A549 (cell line): ENCODE measurements at regions not wholly inside any gene's neighbourhood (a gene's known extent, or its start where the extent isn't known, plus 50 kb on each side); places are given as distances from the start of the nearest gene placed in this dataset.

Experiments
- ATAC-seq, 2 experiments: fragments of 200-7000 bp in 1 of 2; fragments of >200 bp in 1 of 2; cut with Nextera tagmentation in 1 of 2; cut with Tn5 transposase in 1 of 2; 3 replicates each; pipeline versions ENCODE4 v1.8.0 to v1.9.1; 2018 to 2020; ENCODE audit warnings: mild to moderate bottlenecking in 1 of 2, moderate library complexity in 1 of 2
- CTCF ChIA-PET: fragments of 300-600 bp; sonication (Branson Sonifier 250); formaldehyde crosslinking; extraction: SDS; loops from one replicate; lab custom pipeline; 2021; ENCODE audit warnings: antibody characterized with exemption, inconsistent platforms; lab: Yijun Ruan, JAX
- POLR2A ChIA-PET: fragments of 350-600 bp; formaldehyde crosslinking; extraction: SDS; loops from one replicate; lab custom pipeline; 2021; ENCODE audit warnings: antibody characterized with exemption, inconsistent platforms; lab: Yijun Ruan, JAX
- DNase-seq, 2 experiments: peaks; one replicate each; pipeline versions ENCODE4 v3.0.0 to v3.0.0-alpha.2; 2011 to 2016; ENCODE audit warnings: low read depth in 1 of 2, low spot score in 1 of 2
- FAIRE-seq: peaks from 2 replicates; lab custom pipeline; 2011; peaks lifted over from hg19 to GRCh38; lab: Jason Lieb, UNC
- H3K27ac ChIP-seq, 2 experiments: fragments of >200 bp; sonication (Bioruptor Twin); formaldehyde crosslinking; 3 replicates each; pipeline ENCODE4 v1.5.1; 2016 to 2017
- H3K4me1 ChIP-seq: fragments of >200 bp; sonication (Bioruptor Twin); formaldehyde crosslinking; 3 replicates; pipeline ENCODE4 v1.6.1; 2016
- H3K4me2 ChIP-seq: fragments of >200 bp; sonication (Bioruptor Twin); formaldehyde crosslinking; 3 replicates; pipeline ENCODE4 v1.6.1; 2016
- H3K4me3 ChIP-seq: fragments of >200 bp; sonication (Bioruptor Twin); formaldehyde crosslinking; 3 replicates; pipeline ENCODE4 v1.5.1; 2016
- H3K9me3 ChIP-seq: fragments of >200 bp; sonication (Bioruptor Twin); formaldehyde crosslinking; 3 replicates; pipeline ENCODE4 v1.6.1; 2016
- ATOH8 ChIP-seq: fragments of 250-450 bp; sonication (Bioruptor Pico); IDR thresholded peaks from 2 replicates; pipeline ENCODE4 v1.5.0; 2020; ENCODE audit warnings: low read depth, mild to moderate bottlenecking, moderate library complexity
- BCL3 ChIP-seq: fragments of >200 bp; sonication (Bioruptor Twin); formaldehyde crosslinking; IDR thresholded peaks from 3 replicates; pipeline ENCODE4 v1.6.1; 2016
- CEBPB ChIP-seq, 2 experiments: fragments of >200 bp in 1 of 2; sonication (Bioruptor Twin) in 1 of 2; formaldehyde crosslinking in 1 of 2; IDR thresholded peaks; 2 replicates each; pipeline ENCODE4 v1.6.1; 2012 to 2016
- CHD2 ChIP-seq: fragments of 150-350 bp; IDR thresholded peaks from 2 replicates; pipeline ENCODE4 v1.6.1; 2014; ENCODE audit warnings: low read length; ENCODE audit not compliant: partially characterized antibody
- E2F6 ChIP-seq: IDR thresholded peaks from 2 replicates; pipeline ENCODE4 v1.6.1; 2012; ENCODE audit warnings: low read depth, borderline replicate concordance
- EHF ChIP-seq: fragments of 250-450 bp; sonication (Bioruptor Pico); IDR thresholded peaks from 2 replicates; pipeline ENCODE4 v1.5.0; 2020; ENCODE audit warnings: mild to moderate bottlenecking
- ELK1 ChIP-seq: fragments of 150-350 bp; IDR thresholded peaks from 2 replicates; pipeline ENCODE4 v1.6.1; 2014; ENCODE audit warnings: low read depth, mild to moderate bottlenecking, low read length
- EP300 ChIP-seq, 2 experiments: fragments of >200 bp; sonication (Bioruptor Twin); formaldehyde crosslinking; IDR thresholded peaks; 2 replicates in 1 of 2; 3 replicates in 1 of 2; pipeline ENCODE4 v1.6.1; 2016 to 2017
- HDAC2 ChIP-seq: fragments of 200-600 bp; sonication (generic); IDR thresholded peaks from 2 replicates; pipeline ENCODE4 v1.6.1; 2016
- HEYL ChIP-seq: fragments of 250-450 bp; sonication (Bioruptor Pico); IDR thresholded peaks from 2 replicates; pipeline ENCODE4 v1.8.0; 2021; ENCODE audit warnings: mild to moderate bottlenecking, moderate library complexity
- HOXA7 ChIP-seq: fragments of 250-450 bp; sonication (Bioruptor Pico); IDR thresholded peaks from 2 replicates; pipeline ENCODE4 v1.5.0; 2020; ENCODE audit warnings: mild to moderate bottlenecking, moderate library complexity
- JUNB ChIP-seq: fragments of >200 bp; sonication (Bioruptor Twin); formaldehyde crosslinking; IDR thresholded peaks from 2 replicates; pipeline ENCODE4 v1.6.1; 2016
- KDM5A ChIP-seq: fragments of 200-600 bp; sonication (generic); IDR thresholded peaks from 2 replicates; pipeline ENCODE4 v1.6.1; 2016; ENCODE audit warnings: antibody characterized with exemption, mild to moderate bottlenecking
- MAFK ChIP-seq: fragments of 450-650 bp; IDR thresholded peaks from 2 replicates; pipeline ENCODE4 v1.6.1; 2014; ENCODE audit not compliant: partially characterized antibody
- MAX ChIP-seq: IDR thresholded peaks from 2 replicates; pipeline ENCODE4 v1.6.1; 2012
- MAZ ChIP-seq: fragments of 150-350 bp; IDR thresholded peaks from 2 replicates; pipeline ENCODE4 v1.6.1; 2014; ENCODE audit warnings: antibody characterized with exemption, low read depth, low read length, borderline replicate concordance
- NFE2L2 ChIP-seq: fragments of 150-350 bp; conservative IDR thresholded peaks from 2 replicates; pipeline ENCODE4 v1.6.1; 2014; ENCODE audit warnings: low read length
- POLR2A ChIP-seq: IDR thresholded peaks from 2 replicates; pipeline ENCODE4 v1.6.1; 2012; ENCODE audit warnings: mild to moderate bottlenecking, low read length
- RAD21 ChIP-seq, 2 experiments: fragments of >200 bp in 1 of 2; sonication (Bioruptor Twin) in 1 of 2; formaldehyde crosslinking in 1 of 2; IDR thresholded peaks in 1 of 2; conservative IDR thresholded peaks in 1 of 2; 2 replicates in 1 of 2; 3 replicates in 1 of 2; pipeline ENCODE4 v1.6.1; 2012 to 2018; ENCODE audit warnings: inconsistent platforms in 1 of 2
- RFX5 ChIP-seq: fragments of 450-650 bp; IDR thresholded peaks from 2 replicates; pipeline ENCODE4 v1.7.1; 2014; ENCODE audit warnings: antibody characterized with exemption, mild to moderate bottlenecking, moderate library complexity
- TP53 ChIP-seq: fragments of 250-450 bp; sonication (Bioruptor Pico); IDR thresholded peaks from 2 replicates; pipeline ENCODE4 v1.5.0; 2021; ENCODE audit warnings: mild to moderate bottlenecking, moderate library complexity
- ZC3H11A ChIP-seq: fragments of 450-650 bp; IDR thresholded peaks from 2 replicates; pipeline ENCODE4 v1.6.1; 2014; ENCODE audit warnings: antibody characterized with exemption, mild to moderate bottlenecking
- ZSCAN20 ChIP-seq: fragments of 250-450 bp; sonication (Bioruptor Pico); IDR thresholded peaks from 2 replicates; pipeline ENCODE4 v1.8.0; 2022; ENCODE audit warnings: mild to moderate bottlenecking, moderate library complexity
- WGBS: methylation state at CpG from one replicate; pipeline ENCODE4 v1.1.6; 2017; ENCODE audit errors: missing lambda C conversion rate; 5-methylcytosine and 5-hydroxymethylcytosine counted together

GRCh38 chr5:28855626-28856025, 1817.2 kb upstream of the CDH9 start (continued):
- TF ChIP-seq ZC3H11A (no peak), MAX (no peak), MAFK (no peak), RFX5 (no peak), ATOH8 (no peak)

GRCh38 chr5:28850320-28850921, 1812.0 kb upstream of the CDH9 start:
- no peak for FAIRE-seq
- Histone ChIP-seq H3K4me3 (no peak overlapping the region), H3K9me3 (no peaks in the 10 kb centered on the region), H3K27ac (no peak overlapping the region), H3K4me1 (peaks cover 3% of the 10 kb centered on the region; the same call in 2 of the 3 replicates), H3K4me2 (no peak overlapping the region)
- no peak for ATAC-seq
- CTCF ChIA-PET = no interaction called here
- WGBS = 70% methylated on average over 13 of the region's 13 CpGs
- no peak for DNase-seq
- POLR2A ChIA-PET = no interaction called here
- no peak for TF ChIP-seq JUNB
- TF ChIP-seq CHD2 = no peak
- no peak for TF ChIP-seq ZC3H11A

- CTCF ChIA-PET = no interaction called here
- 57% methylated on average over 4 of the region's 4 CpGs for WGBS
Observed at GRCh38 chr5:28831042-28831441, 1792.7 kb upstream of the CDH9 start.

GRCh38 chr5:28823231-28823630, 1784.8 kb upstream of the CDH9 start:
- CTCF ChIA-PET = no interaction called here

More at GRCh38 chr5:28831042-28831441, 1792.7 kb upstream of the CDH9 start:
- H3K4me1 ChIP-seq = no peaks in the 10 kb centered on the region
- DNase-seq = no peak
- no peak for FAIRE-seq
- H3K9me3 ChIP-seq = no peaks in the 10 kb centered on the region
- no peak for TF ChIP-seq HOXA7 (CRISPR knock-in tag)
- TF ChIP-seq POLR2A = no peak
- no peak for TF ChIP-seq EP300 (IDR thresholded peaks at IDR 0.05)
- no peak for TF ChIP-seq EHF (CRISPR knock-in tag)
- no peak for TF ChIP-seq HDAC2
- no peak for TF ChIP-seq ZSCAN20
- no peak for TF ChIP-seq ELK1
- TF ChIP-seq ZC3H11A = no peak
- TF ChIP-seq TP53 = no peak
- TF ChIP-seq MAZ = no peak
- TF ChIP-seq E2F6 = no peak
- H3K27ac ChIP-seq = no peak overlapping the region
- ATAC-seq = no peak
- H3K4me2 ChIP-seq = no peak overlapping the region
- POLR2A ChIA-PET = no interaction called here
- H3K4me3 ChIP-seq = no peak overlapping the region

GRCh38 chr5:28822071-28822470, 1783.7 kb upstream of the CDH9 start:
- peaks cover 10% of the 10 kb centered on the region; the same call in 1 of the 3 replicates for H3K9me3 ChIP-seq
- CTCF ChIA-PET = no interaction called here
- TF ChIP-seq NFE2L2 (no peak), CEBPB (IDR thresholded peaks at IDR 0.05) (no peak), BCL3 (no peak), KDM5A (no peak), EHF (CRISPR knock-in tag) (no peak), HEYL (CRISPR knock-in tag) (no peak)
- FAIRE-seq (no peak), DNase-seq (no peak), ATAC-seq (no peak)
- H3K4me2 ChIP-seq = no peak overlapping the region
- POLR2A ChIA-PET = no interaction called here
- H3K4me3 ChIP-seq = no peak overlapping the region
- no peak overlapping the region for H3K27ac ChIP-seq
- H3K4me1 ChIP-seq = no peaks in the 10 kb centered on the region
- WGBS = 7% methylated on average over 2 of the region's 2 CpGs

More at GRCh38 chr5:28823231-28823630, 1784.8 kb upstream of the CDH9 start:
- H3K4me2 ChIP-seq = no peak overlapping the region
- H3K4me3 ChIP-seq = no peak overlapping the region
- FAIRE-seq = no peak
- H3K9me3 ChIP-seq = peaks cover 10% of the 10 kb centered on the region; the same call in 1 of the 3 replicates
- TF ChIP-seq RAD21 (conservative IDR thresholded peaks at IDR 0.05 in 1 of 2, IDR thresholded peaks at IDR 0.05 in 1 of 2) = no peak
- H3K4me1 ChIP-seq = no peaks in the 10 kb centered on the region
- no peak overlapping the region for H3K27ac ChIP-seq
- DNase-seq = no peak
- WGBS = 0% methylated on average over 1 of the region's 1 CpG
- POLR2A ChIA-PET = no interaction called here
- ATAC-seq = no peak
